Right lobe of liver (tissue), 6 donors: ENCODE measurements at regions not wholly inside any gene's neighbourhood (a gene's known extent, or its start where the extent isn't known, plus 50 kb on each side); places are given as distances from the start of the nearest gene placed in this dataset.
A peak's percentile ranks its signal among the peaks of the same experiment; 100 is the strongest.

Experiments
- ATAC-seq, 4 donors: fragments of 200-7000 bp; cut with Tn5 transposase; one replicate each; pipeline ENCODE4 v1.9.1; 2020; ENCODE audit warnings: mild to moderate bottlenecking in 4 of 4, moderate library complexity in 4 of 4
- DNase-seq, 3 donors: peaks; one replicate each; pipeline ENCODE4 v3.0.0-alpha.2; 2020
- H3K27ac ChIP-seq, 3 donors: fragments of 200-600 bp; one replicate each; pipeline ENCODE4 v1.8.0; 2022
- H3K27me3 ChIP-seq, 2 donors: fragments of 200-600 bp; one replicate each; pipeline ENCODE4 v1.8.0; 2022
- H3K36me3 ChIP-seq, 4 donors: fragments of 200-600 bp; sonication (generic) in 1 of 4; one replicate each; pipeline versions ENCODE4 v1.5.1 to v1.8.0; 2017 to 2022; ENCODE audit warnings: control low read depth in 1 of 4
- H3K4me1 ChIP-seq, 4 donors: fragments of 200-600 bp; sonication (generic) in 1 of 4; one replicate each; pipeline versions ENCODE4 v1.5.1 to v1.8.0; 2017 to 2022; ENCODE audit warnings: control low read depth in 1 of 4
- H3K4me3 ChIP-seq, 3 donors: fragments of 200-600 bp; one replicate each; pipeline ENCODE4 v1.8.0; 2022
- H3K9me3 ChIP-seq, 4 donors: fragments of 200-600 bp; sonication (generic) in 1 of 4; one replicate each; pipeline versions ENCODE4 v1.5.1 to v1.8.0; 2017 to 2022; ENCODE audit warnings: control low read depth in 1 of 4
- POLR2A ChIP-seq: fragments of 450-650 bp; IDR thresholded peaks from one replicate; pipeline ENCODE4 v1.6.1; 2017; ENCODE audit warnings: antibody characterized with exemption, mild to moderate bottlenecking
- WGBS: methylation state at CpG from one replicate; pipeline ENCODE4 v1.1.6; 2018; ENCODE audit warnings: low coverage, low lambda C conversion rate; ENCODE audit not compliant: insufficient coverage; ENCODE audit errors: missing lambda C conversion rate; 5-methylcytosine and 5-hydroxymethylcytosine counted together
- intact Hi-C, 2 donors: fragments of 100-400 bp; cut with DNase I; formaldehyde crosslinking; loops; one replicate each; pipeline versions ENCODE4 v1.11.2 to v1.14.1; 2022
- TF ChIP-seq, protein P1 (sequence below), 4 donors: fragments of 200-600 bp in 3 of 4; fragments of 450-650 bp in 1 of 4; IDR thresholded peaks; one replicate each; pipeline versions ENCODE4 v1.5.1 to v1.8.0; 2016 to 2022; ENCODE audit warnings: antibody characterized with exemption in 4 of 4, mild to moderate bottlenecking in 2 of 4
- donor health status: DM: no; HTN: yes; CAD: no.
- donor health status: DM: no; HTN: no; CAD: no.
- donor health status: DM: no; HTN: no; CAD: no.
- donor health status: DM: no; HTN: yes; CAD: no.
- donor health status: DM: no; HTN: yes; CAD: no.

DNA sequence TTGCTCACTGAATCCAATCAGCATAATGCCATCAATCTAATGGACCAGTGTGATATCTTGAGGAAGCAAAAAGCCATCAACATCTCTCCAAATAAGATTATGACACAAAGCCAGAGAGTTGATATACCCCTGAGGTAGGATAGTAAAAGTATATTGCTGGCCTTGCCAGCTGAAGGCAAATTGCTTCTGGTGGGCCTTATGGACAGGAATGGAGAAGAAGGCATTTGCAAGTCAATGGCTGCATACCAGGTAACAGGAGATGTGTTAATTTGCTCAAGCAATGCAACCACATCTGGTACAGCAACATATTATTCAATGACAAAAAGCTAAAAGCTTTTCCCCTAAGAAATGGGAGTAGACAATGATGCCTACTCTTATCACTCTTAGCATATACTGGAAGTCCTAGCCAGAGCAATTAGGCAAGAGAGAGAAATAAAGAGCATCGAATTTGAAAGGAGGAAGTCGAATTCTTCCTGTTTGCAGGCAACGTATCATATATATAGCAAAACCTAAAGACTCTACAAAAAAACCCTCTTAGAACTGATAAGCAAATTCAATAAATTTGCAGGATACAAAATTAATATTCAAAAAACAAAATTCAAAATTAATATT is 216.1 kb upstream of the RASA1 start:
- 33% methylated on average over 3 of the region's 3 CpGs for WGBS
- ATAC-seq, result no peak
- no peaks in the 10 kb centered on the region for H3K9me3 ChIP-seq

DNA sequence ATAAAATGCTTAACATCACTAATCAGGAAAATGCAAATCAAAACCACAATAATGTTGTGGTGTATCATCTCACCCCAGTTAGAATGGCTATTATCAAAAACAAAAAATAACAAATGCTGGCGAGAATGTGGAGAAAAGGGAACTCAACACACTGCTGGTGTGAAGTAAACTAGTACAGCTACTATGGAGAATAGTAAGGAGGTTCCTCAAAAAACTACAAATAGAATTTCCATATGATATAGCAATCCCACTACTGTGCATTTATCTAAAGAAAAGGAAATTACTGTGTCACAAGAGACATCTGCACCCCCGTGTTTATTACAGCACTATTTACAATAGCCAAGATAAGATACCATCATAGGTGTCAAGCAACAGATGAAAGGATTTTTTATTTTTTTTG is 214.5 kb upstream of the RASA1 start:
- H3K36me3 ChIP-seq, result no peaks in the 10 kb centered on the region
- WGBS, result 34% methylated on average over 2 of the region's 2 CpGs
- no peak overlapping the region for H3K27ac ChIP-seq
- H3K4me1 ChIP-seq, result no peaks in the 10 kb centered on the region
- no peak for DNase-seq
- no peaks in the 10 kb centered on the region for H3K27me3 ChIP-seq
- peak in 1 of 4 donors; percentile 32 for ATAC-seq
- H3K4me3 ChIP-seq, result no peak overlapping the region
- no peaks in the 10 kb centered on the region for H3K9me3 ChIP-seq
- intact Hi-C loops, result no loop called here
- TF ChIP-seq POLR2A, result no peak
- TF ChIP-seq, protein P1, sequence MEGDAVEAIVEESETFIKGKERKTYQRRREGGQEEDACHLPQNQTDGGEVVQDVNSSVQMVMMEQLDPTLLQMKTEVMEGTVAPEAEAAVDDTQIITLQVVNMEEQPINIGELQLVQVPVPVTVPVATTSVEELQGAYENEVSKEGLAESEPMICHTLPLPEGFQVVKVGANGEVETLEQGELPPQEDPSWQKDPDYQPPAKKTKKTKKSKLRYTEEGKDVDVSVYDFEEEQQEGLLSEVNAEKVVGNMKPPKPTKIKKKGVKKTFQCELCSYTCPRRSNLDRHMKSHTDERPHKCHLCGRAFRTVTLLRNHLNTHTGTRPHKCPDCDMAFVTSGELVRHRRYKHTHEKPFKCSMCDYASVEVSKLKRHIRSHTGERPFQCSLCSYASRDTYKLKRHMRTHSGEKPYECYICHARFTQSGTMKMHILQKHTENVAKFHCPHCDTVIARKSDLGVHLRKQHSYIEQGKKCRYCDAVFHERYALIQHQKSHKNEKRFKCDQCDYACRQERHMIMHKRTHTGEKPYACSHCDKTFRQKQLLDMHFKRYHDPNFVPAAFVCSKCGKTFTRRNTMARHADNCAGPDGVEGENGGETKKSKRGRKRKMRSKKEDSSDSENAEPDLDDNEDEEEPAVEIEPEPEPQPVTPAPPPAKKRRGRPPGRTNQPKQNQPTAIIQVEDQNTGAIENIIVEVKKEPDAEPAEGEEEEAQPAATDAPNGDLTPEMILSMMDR (IDR thresholded peaks at IDR 0.05), result no peak

More for the DNA sequence above, 216.1 kb upstream of the RASA1 start:
- TF ChIP-seq, protein P1 (IDR thresholded peaks at IDR 0.05), result no peak
- no peak for TF ChIP-seq POLR2A
- intact Hi-C loops, result no loop called here
- H3K27me3 ChIP-seq, result no peaks in the 10 kb centered on the region
- no peak overlapping the region for H3K27ac ChIP-seq
- no peak for DNase-seq
- H3K4me3 ChIP-seq, result no peak overlapping the region
- no peaks in the 10 kb centered on the region for H3K36me3 ChIP-seq
- no peaks in the 10 kb centered on the region for H3K4me1 ChIP-seq

DNA sequence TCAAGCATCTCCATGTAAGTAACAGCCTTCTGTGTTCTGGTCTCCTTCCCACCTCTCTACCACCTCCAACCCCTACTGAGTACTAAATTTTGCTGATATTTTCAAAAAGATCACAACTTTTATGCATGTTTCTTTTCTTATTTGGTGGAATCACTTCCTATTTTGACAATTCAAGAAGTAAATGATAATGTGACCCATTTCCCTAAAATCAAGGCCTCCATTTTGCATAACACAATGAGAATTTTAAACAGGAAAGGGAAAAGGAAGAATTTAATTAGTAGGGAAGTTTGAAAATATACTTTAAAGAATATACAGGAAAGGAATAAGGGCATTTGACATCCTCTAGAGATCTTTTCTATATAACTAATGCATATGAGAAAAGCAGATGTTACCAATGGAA is 212.9 kb upstream of the RASA1 start:
- no peaks in the 10 kb centered on the region for H3K27me3 ChIP-seq
- no peaks in the 10 kb centered on the region for H3K9me3 ChIP-seq
- ATAC-seq (peak in 1 of 4 donors; percentile 12), DNase-seq (no peak)
- H3K27ac ChIP-seq, result no peak overlapping the region
- intact Hi-C loops, result no loop called here
- no peak for TF ChIP-seq POLR2A
- TF ChIP-seq, protein P1 (IDR thresholded peaks at IDR 0.05), result no peak
- no peak overlapping the region for H3K4me3 ChIP-seq
- no peaks in the 10 kb centered on the region for H3K4me1 ChIP-seq
- no peaks in the 10 kb centered on the region for H3K36me3 ChIP-seq

DNA sequence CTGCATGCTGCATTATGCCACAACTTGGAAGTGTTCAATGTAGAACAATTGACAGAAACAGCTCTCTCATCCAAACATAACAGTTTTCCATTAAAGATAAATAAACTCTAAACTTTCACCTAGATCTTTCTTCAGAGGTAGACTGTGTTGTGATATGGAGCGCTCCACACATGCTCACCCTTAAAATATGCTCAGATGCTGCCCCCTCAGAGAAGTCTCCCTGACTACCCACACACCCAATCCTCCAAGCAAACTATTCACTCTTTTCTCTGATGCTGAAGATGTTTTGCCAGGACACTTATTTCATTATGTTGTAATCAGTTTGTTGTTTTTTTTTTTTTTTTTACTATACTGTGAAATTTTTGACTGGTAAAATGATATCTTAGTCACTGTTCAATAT is 206.6 kb upstream of the RASA1 start:
- WGBS, result 100% methylated on average over 1 of the region's 1 CpG

More for the DNA sequence above, 206.6 kb upstream of the RASA1 start:
- no peaks in the 10 kb centered on the region for H3K36me3 ChIP-seq
- TF ChIP-seq, protein P1 (IDR thresholded peaks at IDR 0.05), result no peak
- no peak for TF ChIP-seq POLR2A
- intact Hi-C loops, result no loop called here
- H3K27ac ChIP-seq, result no peak overlapping the region
- no peak overlapping the region for H3K4me3 ChIP-seq
- DNase-seq (no peak), ATAC-seq (no peak)
- no peaks in the 10 kb centered on the region for H3K27me3 ChIP-seq
- no peaks in the 10 kb centered on the region for H3K4me1 ChIP-seq
- H3K9me3 ChIP-seq, result no peaks in the 10 kb centered on the region
